Caco-2 (cell line): ENCODE measurements at regions not wholly inside any gene's neighbourhood (a gene's known extent, or its start where the extent isn't known, plus 50 kb on each side); places are given as distances from the start of the nearest gene placed in this dataset.

ENCODE experiments used
- BruUV-seq: library from RNA; stranded (reverse); fragments of 400-500 nt; replicated peaks from 2 replicates; lab custom pipeline; 2021; lab: Mats Ljungman, UMichigan
- CTCF ChIA-PET: fragments of 300-600 bp; sonication (Branson Sonifier 250); formaldehyde crosslinking; loops from one replicate; lab custom pipeline; 2022; ENCODE audit warnings: antibody characterized with exemption; lab: Charles Lee
- POLR2A ChIA-PET: fragments of 300-600 bp; sonication (Branson Sonifier 250); formaldehyde crosslinking; loops from one replicate; lab custom pipeline; 2022; ENCODE audit warnings: antibody characterized with exemption; lab: Charles Lee
- DNase-seq, 2 experiments: peaks; one replicate each; pipeline versions ENCODE4 v3.0.0 to v3.0.0-alpha.2; 2020 to 2022
- H3K27me3 ChIP-seq: replicated peaks from 2 replicates; pipeline ENCODE4 v1.6.0; 2011; ENCODE audit warnings: low read length; ENCODE audit not compliant: control insufficient read depth, insufficient read depth
- H3K36me3 ChIP-seq: 2 replicates; pipeline ENCODE4 v1.5.1; 2011; ENCODE audit warnings: low read length; ENCODE audit not compliant: control insufficient read depth, insufficient read depth
- H3K4me1 ChIP-seq: fragments of 250-450 bp; sonication (Bioruptor Pico); 2 replicates; pipeline ENCODE4 v1.5.1; 2020; ENCODE audit warnings: mild to moderate bottlenecking
- H3K4me3 ChIP-seq: 2 replicates; pipeline ENCODE4 v1.5.1; 2011; ENCODE audit warnings: low read depth, mild to moderate bottlenecking, control low read depth, low read length
- H3K9me3 ChIP-seq: fragments of 250-450 bp; sonication (Bioruptor Pico); 2 replicates; pipeline ENCODE4 v1.5.1; 2020; ENCODE audit warnings: mild to moderate bottlenecking, moderate library complexity
- H3K27ac Mint-ChIP-seq: one replicate; pipeline ENCODE4 v1.8.0; 2022; ENCODE audit warnings: mixed read lengths; ENCODE audit not compliant: unreplicated experiment
- H3K27me3 Mint-ChIP-seq: one replicate; pipeline ENCODE4 v1.8.0; 2022; ENCODE audit warnings: mixed read lengths; ENCODE audit not compliant: insufficient read depth, unreplicated experiment
- H3K36me3 Mint-ChIP-seq: one replicate; pipeline ENCODE4 v1.8.0; 2022; ENCODE audit warnings: mild to moderate bottlenecking, mixed read lengths; ENCODE audit not compliant: insufficient read depth, unreplicated experiment
- H3K4me1 Mint-ChIP-seq: one replicate; pipeline ENCODE4 v1.8.0; 2022; ENCODE audit warnings: low read depth, mixed read lengths; ENCODE audit not compliant: unreplicated experiment
- H3K4me3 Mint-ChIP-seq: one replicate; pipeline ENCODE4 v1.8.0; 2022; ENCODE audit warnings: mild to moderate bottlenecking, moderate library complexity, mixed read lengths; ENCODE audit not compliant: unreplicated experiment
- H3K9me3 Mint-ChIP-seq: one replicate; pipeline ENCODE4 v1.8.0; 2022; ENCODE audit warnings: mixed read lengths; ENCODE audit not compliant: unreplicated experiment
- CTCF ChIP-seq, 2 experiments: fragments of 200-600 bp in 1 of 2; IDR thresholded peaks; 1 replicate in 1 of 2; 2 replicates in 1 of 2; pipeline versions ENCODE4 v1.5.1 to v1.8.0; 2011 to 2022; ENCODE audit warnings: antibody characterized with exemption in 1 of 2, control low read depth in 1 of 2, inconsistent platforms in 1 of 2, low read depth in 1 of 2, low read length in 1 of 2, mild to moderate bottlenecking in 1 of 2, moderate library complexity in 1 of 2; ENCODE audit not compliant: insufficient read depth in 1 of 2, severe bottlenecking in 1 of 2, unreplicated experiment in 1 of 2
- intact Hi-C: fragments of 100-400 bp; cut with micrococcal nuclease; formaldehyde crosslinking; loops from one replicate; pipeline ENCODE4 v1.10.0; 2022; ENCODE audit not compliant: unreplicated experiment

GRCh38 chr7:12821746-12822145 lies 134.3 kb downstream of the ARL4A start:
- Mint-ChIP-seq H3K27me3 (no peaks in the 10 kb centered on the region), H3K27ac (no peak overlapping the region), H3K36me3 (no peaks in the 10 kb centered on the region), H3K9me3 (peaks cover 13% of the 10 kb centered on the region), H3K4me3 (no peak overlapping the region), H3K4me1 (peaks cover 16% of the 10 kb centered on the region)
- no peak for DNase-seq
- intact Hi-C loops: loop anchor here (2.0 to 5.0 kb wide), 3 partner anchors 21 to 296 kb away; partner anchors contain the start of gene ARL4A
- no TSS peak for BruUV-seq
- Histone ChIP-seq H3K27me3 (no peaks in the 10 kb centered on the region), H3K4me3 (no peak overlapping the region), H3K36me3 (no peaks in the 10 kb centered on the region), H3K4me1 (no peaks in the 10 kb centered on the region; the same call in 1 of the 2 replicates), H3K9me3 (no peaks in the 10 kb centered on the region)
- ChIA-PET CTCF (interaction anchor here (1.5 kb wide), 1 partner anchor 136 kb away, joined by 3 read pairs; no protein-coding TSS in a partner anchor), POLR2A (no interaction called here)
- TF ChIP-seq CTCF (IDR thresholded peaks at IDR 0.05; ENCODE audit: insufficient read depth in 1 of 2, low read depth in 1 of 2, low read length in 1 of 2, severe bottlenecking in 1 of 2, unreplicated experiment in 1 of 2): no peak

GRCh38 chr7:12826079-12826478 lies 138.6 kb downstream of the ARL4A start:
- no peaks in the 10 kb centered on the region for H3K36me3 ChIP-seq
- peaks cover 13% of the 10 kb centered on the region for H3K9me3 Mint-ChIP-seq
- H3K27me3 Mint-ChIP-seq: no peaks in the 10 kb centered on the region
- intact Hi-C loops: no loop called here
- no peak overlapping the region for H3K4me3 ChIP-seq
- H3K36me3 Mint-ChIP-seq: no peaks in the 10 kb centered on the region
- H3K4me3 Mint-ChIP-seq: no peak overlapping the region
- no peaks in the 10 kb centered on the region for H3K9me3 ChIP-seq
- H3K27me3 ChIP-seq: no peaks in the 10 kb centered on the region
- no peak for TF ChIP-seq CTCF (IDR thresholded peaks at IDR 0.05; ENCODE audit: insufficient read depth in 1 of 2, low read depth in 1 of 2, low read length in 1 of 2, severe bottlenecking in 1 of 2, unreplicated experiment in 1 of 2)
- DNase-seq: no peak
- ChIA-PET CTCF (no interaction called here), POLR2A (no interaction called here)
- peaks cover 4% of the 10 kb centered on the region for H3K4me1 Mint-ChIP-seq
- BruUV-seq: no TSS peak
- no peak overlapping the region for H3K27ac Mint-ChIP-seq
- H3K4me1 ChIP-seq: no peaks in the 10 kb centered on the region; the same call in 1 of the 2 replicates

GRCh38 chr7:12827219-12827821 lies 139.9 kb downstream of the ARL4A start:
- Histone ChIP-seq H3K4me3 (no peak overlapping the region), H3K4me1 (no peaks in the 10 kb centered on the region), H3K36me3 (no peaks in the 10 kb centered on the region), H3K9me3 (no peaks in the 10 kb centered on the region), H3K27me3 (no peaks in the 10 kb centered on the region)
- Mint-ChIP-seq H3K36me3 (no peaks in the 10 kb centered on the region), H3K27ac (no peak overlapping the region), H3K9me3 (peaks cover 15% of the 10 kb centered on the region), H3K4me3 (no peak overlapping the region), H3K27me3 (no peaks in the 10 kb centered on the region), H3K4me1 (no peaks in the 10 kb centered on the region)
- TF ChIP-seq CTCF (IDR thresholded peaks at IDR 0.05; ENCODE audit: insufficient read depth in 1 of 2, low read depth in 1 of 2, low read length in 1 of 2, severe bottlenecking in 1 of 2, unreplicated experiment in 1 of 2): no peak
- intact Hi-C loops: no loop called here
- POLR2A ChIA-PET: no interaction called here
- CTCF ChIA-PET: no interaction called here
- no TSS peak for BruUV-seq
- no peak for DNase-seq
